ENCODE measurements at regions not wholly inside any gene's neighbourhood (a gene's known extent, or its start where the extent isn't known, plus 50 kb on each side); places are given as distances from the start of the nearest gene placed in this dataset.

DNA sequence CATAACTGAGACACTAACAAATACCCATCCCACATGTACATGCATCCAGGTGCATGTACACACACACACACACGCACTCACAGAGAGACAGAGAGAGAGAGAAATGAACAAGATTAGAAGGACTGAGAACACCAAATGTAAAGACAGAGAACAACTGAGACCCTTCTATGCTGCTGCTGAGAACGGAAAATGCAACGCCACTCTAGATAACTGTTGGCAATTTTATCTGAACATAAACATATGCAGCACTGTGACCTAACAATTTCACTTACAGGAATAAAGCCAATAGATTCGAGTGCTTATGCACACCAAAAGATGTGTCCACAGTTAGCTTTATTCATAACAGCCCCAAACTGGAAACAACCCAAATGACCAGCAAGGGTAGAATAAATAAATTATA, 103.8 kb upstream of the LY86 start:
- no peak overlapping the region for H2AK5ac ChIP-seq (ENCODE audit: low read depth, low read length)
- H3K9me3 ChIP-seq (replicated peaks in 1 of 2; ENCODE audit: control insufficient read depth in 2 of 2, insufficient read depth in 1 of 2, low read depth in 1 of 2, low read length in 2 of 2) = no peaks in the 10 kb centered on the region
- no peak overlapping the region for H3K4me3 ChIP-seq (ENCODE audit: low read length in 2 of 2)
- DNase-seq (ENCODE audit: low spot score) = no peak
- no peak overlapping the region for H3K14ac ChIP-seq (ENCODE audit: low read length)
- WGBS, 2 donors (ENCODE audit: extremely low coverage in 2 of 2, insufficient read length in 2 of 2, insufficient replicate concordance in 1 of 2) = no CpG with 5 or more reads among the region's 4 CpGs
- H3K23ac ChIP-seq (ENCODE audit: low read depth, low read length, poor library complexity) = no peak overlapping the region
- no peak overlapping the region for H2BK120ac ChIP-seq (ENCODE audit: low read depth, low read length)
- no peak overlapping the region for H3K9ac ChIP-seq (ENCODE audit: low read depth, low read length, poor library complexity)
- H3K27me3 ChIP-seq (ENCODE audit: control insufficient read depth in 3 of 3, insufficient read depth in 3 of 3, low read depth in 1 of 3, low read length in 3 of 3) = no peaks in the 10 kb centered on the region
- no peaks in the 10 kb centered on the region for H3K4me1 ChIP-seq (ENCODE audit: control insufficient read depth in 2 of 2, insufficient read depth in 1 of 2, low read depth in 1 of 2, low read length in 2 of 2)
- no peak overlapping the region for H2BK12ac ChIP-seq (ENCODE audit: low read length)
- H3K36me3 ChIP-seq (replicated peaks in 1 of 2; ENCODE audit: control insufficient read depth in 2 of 2, insufficient read depth in 2 of 2, low read length in 2 of 2) = no peaks in the 10 kb centered on the region
- no peak overlapping the region for H3K4me2 ChIP-seq (ENCODE audit: insufficient read depth, low read length, poor library complexity, severe bottlenecking)
- no peak overlapping the region for H2BK15ac ChIP-seq (ENCODE audit: low read length)
- no peak overlapping the region for H2BK5ac ChIP-seq (ENCODE audit: low read length)
- no peak overlapping the region for H3K18ac ChIP-seq (ENCODE audit: low read length)
- H3K79me1 ChIP-seq (ENCODE audit: low read depth, low read length) = no peaks in the 10 kb centered on the region
- no peak overlapping the region for H4K8ac ChIP-seq (ENCODE audit: low read depth, low read length)
- H4K91ac ChIP-seq (ENCODE audit: low read depth, low read length, poor library complexity) = no peak overlapping the region
- H3K4ac ChIP-seq (ENCODE audit: low read length) = no peak overlapping the region
- H2AFZ ChIP-seq (ENCODE audit: low read length) = no peak overlapping the region
- H3K27ac ChIP-seq (replicated peaks; ENCODE audit: low read length) = no peak overlapping the region

GRCh38 chr6:6486595-6486994, 101.9 kb upstream of the LY86 start:
- no peak overlapping the region for H3K18ac ChIP-seq (ENCODE audit: low read length)
- peaks cover 0 to under 1% of the 10 kb centered on the region in 2 donors for H3K4me1 ChIP-seq (ENCODE audit: control insufficient read depth in 2 of 2, insufficient read depth in 1 of 2, low read depth in 1 of 2, low read length in 2 of 2)
- no peak overlapping the region for H4K91ac ChIP-seq (ENCODE audit: low read depth, low read length, poor library complexity)
- H3K4ac ChIP-seq (ENCODE audit: low read length) = no peak overlapping the region
- no CpG with 5 or more reads among the region's 3 CpGs for WGBS, 2 donors (ENCODE audit: extremely low coverage in 2 of 2, insufficient read length in 2 of 2, insufficient replicate concordance in 1 of 2)
- no peak overlapping the region for H4K8ac ChIP-seq (ENCODE audit: low read depth, low read length)
- H2BK12ac ChIP-seq (ENCODE audit: low read length) = no peak overlapping the region
- no peaks in the 10 kb centered on the region for H3K36me3 ChIP-seq (replicated peaks in 1 of 2; ENCODE audit: control insufficient read depth in 2 of 2, insufficient read depth in 2 of 2, low read length in 2 of 2)
- no peak overlapping the region for H3K27ac ChIP-seq (replicated peaks; ENCODE audit: low read length)
- H2BK120ac ChIP-seq (ENCODE audit: low read depth, low read length) = no peak overlapping the region
- no peak overlapping the region for H2AK5ac ChIP-seq (ENCODE audit: low read depth, low read length)
- no peaks in the 10 kb centered on the region for H3K27me3 ChIP-seq (ENCODE audit: control insufficient read depth in 3 of 3, insufficient read depth in 3 of 3, low read depth in 1 of 3, low read length in 3 of 3)
- no peak overlapping the region for H3K23ac ChIP-seq (ENCODE audit: low read depth, low read length, poor library complexity)
- no peak overlapping the region for H2AFZ ChIP-seq (ENCODE audit: low read length)
- no peaks in the 10 kb centered on the region for H3K9me3 ChIP-seq (replicated peaks in 1 of 2; ENCODE audit: control insufficient read depth in 2 of 2, insufficient read depth in 1 of 2, low read depth in 1 of 2, low read length in 2 of 2)
- no peak overlapping the region for H2BK15ac ChIP-seq (ENCODE audit: low read length)
- H3K4me3 ChIP-seq (ENCODE audit: low read length in 2 of 2) = no peak overlapping the region
- H3K14ac ChIP-seq (ENCODE audit: low read length) = no peak overlapping the region
- H3K9ac ChIP-seq (ENCODE audit: low read depth, low read length, poor library complexity) = no peak overlapping the region
- H3K79me1 ChIP-seq (ENCODE audit: low read depth, low read length) = no peaks in the 10 kb centered on the region
- H3K4me2 ChIP-seq (ENCODE audit: insufficient read depth, low read length, poor library complexity, severe bottlenecking) = no peak overlapping the region
- H2BK5ac ChIP-seq (ENCODE audit: low read length) = no peak overlapping the region
- DNase-seq (ENCODE audit: low spot score) = no peak

- Histone ChIP-seq H3K79me1 (ENCODE audit: low read depth, low read length) (no peaks in the 10 kb centered on the region), H3K23ac (ENCODE audit: low read depth, low read length, poor library complexity) (no peak overlapping the region), H3K36me3 (replicated peaks in 1 of 2; ENCODE audit: control insufficient read depth in 2 of 2, insufficient read depth in 2 of 2, low read length in 2 of 2) (no peaks in the 10 kb centered on the region), H2BK120ac (ENCODE audit: low read depth, low read length) (no peak overlapping the region), H3K4ac (ENCODE audit: low read length) (no peak overlapping the region), H4K8ac (ENCODE audit: low read depth, low read length) (no peak overlapping the region), H2BK15ac (ENCODE audit: low read length) (no peak overlapping the region), H3K4me1 (ENCODE audit: control insufficient read depth in 2 of 2, insufficient read depth in 1 of 2, low read depth in 1 of 2, low read length in 2 of 2) (peaks cover 0 to 2% of the 10 kb centered on the region in 2 donors), H4K91ac (ENCODE audit: low read depth, low read length, poor library complexity) (no peak overlapping the region), H3K18ac (ENCODE audit: low read length) (no peak overlapping the region), H3K27ac (replicated peaks; ENCODE audit: low read length) (no peak overlapping the region), H3K4me3 (ENCODE audit: low read length in 2 of 2) (no peak overlapping the region), H3K4me2 (ENCODE audit: insufficient read depth, low read length, poor library complexity, severe bottlenecking) (no peak overlapping the region), H2AFZ (ENCODE audit: low read length) (no peak overlapping the region), H3K9me3 (replicated peaks in 1 of 2; ENCODE audit: control insufficient read depth in 2 of 2, insufficient read depth in 1 of 2, low read depth in 1 of 2, low read length in 2 of 2) (no peaks in the 10 kb centered on the region), H3K14ac (ENCODE audit: low read length) (no peak overlapping the region), H3K9ac (ENCODE audit: low read depth, low read length, poor library complexity) (no peak overlapping the region), H2AK5ac (ENCODE audit: low read depth, low read length) (no peak overlapping the region), H2BK12ac (ENCODE audit: low read length) (no peak overlapping the region), H2BK5ac (ENCODE audit: low read length) (no peak overlapping the region), H3K27me3 (ENCODE audit: control insufficient read depth in 3 of 3, insufficient read depth in 3 of 3, low read depth in 1 of 3, low read length in 3 of 3) (no peaks in the 10 kb centered on the region)
- no peak for DNase-seq (ENCODE audit: low spot score)
- no CpG with 5 or more reads among the region's 4 CpGs for WGBS, 2 donors (ENCODE audit: extremely low coverage in 2 of 2, insufficient read length in 2 of 2, insufficient replicate concordance in 1 of 2)
Measured at GRCh38 chr6:6491761-6492160, 96.8 kb upstream of the LY86 start.

DNA sequence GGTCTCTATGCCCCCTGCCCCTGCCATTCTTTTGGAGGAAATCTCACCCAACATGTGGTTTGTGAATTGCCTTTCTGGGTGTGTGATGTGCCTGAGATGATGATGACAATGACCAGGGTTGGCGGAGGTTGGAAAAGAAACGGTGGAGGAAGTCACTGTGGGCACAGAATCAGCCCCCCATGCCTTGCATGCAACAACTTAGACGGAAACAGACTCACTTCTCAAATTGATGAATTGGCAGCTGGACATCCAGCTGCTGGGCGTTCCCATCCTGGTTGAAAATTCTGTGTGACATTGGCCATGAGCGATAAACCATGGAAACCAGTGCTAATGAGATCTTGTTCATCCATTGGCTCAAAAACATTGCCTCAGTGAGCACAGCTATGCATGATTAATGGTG, 95.8 kb upstream of the LY86 start:
- H3K23ac ChIP-seq (ENCODE audit: low read depth, low read length, poor library complexity) = no peak overlapping the region
- H3K4me1 ChIP-seq (ENCODE audit: control insufficient read depth in 2 of 2, insufficient read depth in 1 of 2, low read depth in 1 of 2, low read length in 2 of 2) = peaks cover 0 to 2% of the 10 kb centered on the region in 2 donors
- no peak overlapping the region for H2BK5ac ChIP-seq (ENCODE audit: low read length)
- no peak overlapping the region for H2AFZ ChIP-seq (ENCODE audit: low read length)
- no peak overlapping the region for H3K18ac ChIP-seq (ENCODE audit: low read length)
- no peaks in the 10 kb centered on the region for H3K9me3 ChIP-seq (replicated peaks in 1 of 2; ENCODE audit: control insufficient read depth in 2 of 2, insufficient read depth in 1 of 2, low read depth in 1 of 2, low read length in 2 of 2)
- H3K79me1 ChIP-seq (ENCODE audit: low read depth, low read length) = no peaks in the 10 kb centered on the region
- no peak overlapping the region for H2BK15ac ChIP-seq (ENCODE audit: low read length)
- H2AK5ac ChIP-seq (ENCODE audit: low read depth, low read length) = no peak overlapping the region
- H3K4me3 ChIP-seq (ENCODE audit: low read length in 2 of 2) = no peak overlapping the region
- H3K4me2 ChIP-seq (ENCODE audit: insufficient read depth, low read length, poor library complexity, severe bottlenecking) = no peak overlapping the region
- no peak overlapping the region for H2BK120ac ChIP-seq (ENCODE audit: low read depth, low read length)
- H4K91ac ChIP-seq (ENCODE audit: low read depth, low read length, poor library complexity) = no peak overlapping the region
- no peak overlapping the region for H3K9ac ChIP-seq (ENCODE audit: low read depth, low read length, poor library complexity)
- no peak overlapping the region for H4K8ac ChIP-seq (ENCODE audit: low read depth, low read length)
- no peak overlapping the region for H3K14ac ChIP-seq (ENCODE audit: low read length)
- no peak overlapping the region for H2BK12ac ChIP-seq (ENCODE audit: low read length)
- no peak for DNase-seq (ENCODE audit: low spot score)
- no peak overlapping the region for H3K27ac ChIP-seq (replicated peaks; ENCODE audit: low read length)
- H3K4ac ChIP-seq (ENCODE audit: low read length) = no peak overlapping the region
- no peaks in the 10 kb centered on the region for H3K36me3 ChIP-seq (replicated peaks in 1 of 2; ENCODE audit: control insufficient read depth in 2 of 2, insufficient read depth in 2 of 2, low read length in 2 of 2)
- no peaks in the 10 kb centered on the region for H3K27me3 ChIP-seq (ENCODE audit: control insufficient read depth in 3 of 3, insufficient read depth in 3 of 3, low read depth in 1 of 3, low read length in 3 of 3)
- WGBS, 2 donors (ENCODE audit: extremely low coverage in 2 of 2, insufficient read length in 2 of 2, insufficient replicate concordance in 1 of 2) = no CpG with 5 or more reads among the region's 5 CpGs

Data from neuronal stem cell (in vitro differentiated cells).